GM18861 (cell line): ENCODE measurements at regions not wholly inside any gene's neighbourhood (a gene's known extent, or its start where the extent isn't known, plus 50 kb on each side); places are given as distances from the start of the nearest gene placed in this dataset.
"Not testable (repeated sequence)": the region's sequence is repeated elsewhere in the genome, so short reads cannot be mapped to it uniquely, and the experiment has no call there.

Experiments used
- ATAC-seq: cut with Tn5 transposase; IDR thresholded peaks from one replicate; pipeline ENCODE4 v1.9.1; 2021; ENCODE audit not compliant: unreplicated experiment

DNA sequence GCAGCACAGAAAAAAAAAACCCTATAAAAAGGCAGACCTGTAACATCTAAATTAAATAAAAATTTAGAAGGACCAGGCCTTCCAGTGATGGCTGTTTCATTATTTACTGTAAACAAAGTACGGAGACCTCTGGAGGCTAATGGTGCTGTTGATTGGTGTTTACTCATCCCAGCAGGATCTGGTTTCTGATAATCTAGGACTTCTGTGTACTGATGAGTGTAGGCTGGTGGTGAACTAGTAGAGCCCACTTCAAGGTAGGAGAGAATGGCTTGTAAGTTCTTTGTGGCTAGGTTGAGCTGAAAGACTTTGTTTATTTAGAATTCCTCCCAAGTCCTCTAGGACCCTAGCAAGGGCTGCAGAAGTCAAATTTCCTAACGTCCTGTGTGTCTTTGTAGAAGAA lies 398.1 kb upstream of the PITX2 start:
- no peak for ATAC-seq

DNA sequence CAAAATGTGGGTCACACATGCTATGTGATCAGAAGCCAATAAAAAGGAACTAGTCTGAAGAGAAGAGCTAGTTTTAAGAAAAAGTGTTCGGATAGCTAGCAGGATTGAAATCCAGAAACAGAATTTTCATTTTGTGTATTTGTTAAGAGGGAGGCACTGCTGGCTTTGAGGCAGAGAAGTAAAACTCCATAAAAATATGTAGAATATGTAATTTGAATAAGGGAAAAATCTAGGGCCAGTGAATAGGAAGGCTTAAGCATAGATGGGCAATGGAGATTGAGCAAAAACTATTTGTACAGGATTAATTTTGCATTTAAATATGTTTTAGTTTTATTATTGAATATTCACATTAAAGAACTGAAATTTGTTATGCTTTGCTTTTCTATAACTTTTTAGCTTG lies 399.9 kb upstream of the PITX2 start:
- no peak for ATAC-seq

DNA sequence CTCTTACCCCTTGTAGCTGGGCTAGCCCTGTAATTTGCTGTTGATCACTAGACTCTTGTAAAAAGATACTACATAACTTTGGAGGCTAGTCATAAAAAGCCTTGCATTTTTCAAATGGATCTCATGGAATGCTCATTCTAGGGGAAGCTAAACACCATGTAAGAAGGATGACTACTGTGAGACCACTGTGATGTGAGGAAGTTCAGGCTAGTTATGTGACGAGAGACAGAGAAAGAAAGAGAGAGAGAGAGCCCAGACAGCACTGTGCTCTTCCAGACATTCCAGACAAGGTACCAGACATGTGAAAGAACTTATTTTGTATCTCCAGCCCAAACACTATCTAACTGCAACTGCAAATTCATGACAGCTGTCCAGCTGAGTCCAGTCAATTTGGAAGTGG lies 404.6 kb upstream of the PITX2 start:
- no peak for ATAC-seq

DNA sequence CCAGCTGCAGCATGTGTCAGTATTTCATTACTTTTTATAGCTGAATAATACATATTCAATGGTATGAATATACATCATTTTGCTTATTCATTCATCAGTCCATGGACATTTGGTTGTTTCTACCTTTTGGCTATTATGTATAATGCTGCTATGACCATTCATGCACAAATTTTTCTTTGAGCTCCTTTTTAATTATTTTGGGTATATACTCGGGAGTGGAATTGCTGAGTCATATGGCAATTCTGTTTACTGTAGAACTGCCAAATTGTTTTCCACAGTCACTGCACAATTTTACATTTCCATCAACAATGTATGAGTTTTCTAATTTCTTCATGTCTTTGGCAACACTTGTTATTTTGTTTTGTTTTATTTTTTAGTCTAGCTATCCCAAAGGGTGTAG lies 405.9 kb upstream of the PITX2 start:
- no peak for ATAC-seq

DNA sequence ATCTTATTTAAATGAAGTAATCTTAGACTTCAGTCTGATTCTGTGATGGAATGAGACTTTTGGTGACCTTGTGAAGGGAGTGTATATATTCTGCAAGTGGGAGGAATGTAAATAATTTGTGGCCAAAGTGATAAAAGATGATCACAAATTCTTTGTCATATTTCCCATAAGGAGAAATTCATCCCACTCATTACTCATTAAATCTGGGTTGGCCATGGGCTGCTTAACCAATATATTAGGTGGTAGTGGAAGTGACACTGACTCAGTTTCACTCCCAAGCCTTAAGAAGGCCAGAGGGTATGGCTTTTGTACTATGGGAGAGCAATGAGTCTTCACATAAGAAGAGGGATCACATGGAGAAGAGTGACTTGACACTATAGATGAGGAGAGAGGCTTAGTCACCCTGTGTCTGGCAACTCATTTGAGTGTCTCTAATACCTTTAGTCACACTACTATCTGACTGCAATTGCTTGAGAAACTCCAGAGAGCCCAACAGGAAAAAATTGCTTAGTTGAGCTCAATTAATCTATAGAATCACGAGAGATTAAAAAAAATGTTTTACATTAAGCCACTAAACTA lies 408.2 kb upstream of the PITX2 start:
- no peak for ATAC-seq

DNA sequence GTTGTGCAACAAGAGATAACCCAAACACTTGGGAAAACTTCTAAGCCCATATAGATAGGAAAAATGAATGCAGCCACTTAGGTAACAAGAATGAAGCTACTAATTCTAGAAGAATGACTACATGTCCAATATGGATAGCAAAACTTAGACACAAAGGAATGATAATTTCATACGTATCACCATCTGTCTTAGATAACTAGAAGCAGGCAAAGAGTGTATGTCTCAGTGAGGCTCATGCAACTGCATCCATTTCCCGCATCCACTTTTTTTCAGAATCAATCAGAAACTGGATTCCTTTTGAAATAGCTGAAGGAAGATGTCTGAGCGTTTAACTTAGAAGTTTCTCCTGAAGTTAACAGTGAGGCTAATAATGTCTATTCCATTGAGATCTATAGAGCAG lies 408.7 kb upstream of the PITX2 start:
- ATAC-seq, result no peak

DNA sequence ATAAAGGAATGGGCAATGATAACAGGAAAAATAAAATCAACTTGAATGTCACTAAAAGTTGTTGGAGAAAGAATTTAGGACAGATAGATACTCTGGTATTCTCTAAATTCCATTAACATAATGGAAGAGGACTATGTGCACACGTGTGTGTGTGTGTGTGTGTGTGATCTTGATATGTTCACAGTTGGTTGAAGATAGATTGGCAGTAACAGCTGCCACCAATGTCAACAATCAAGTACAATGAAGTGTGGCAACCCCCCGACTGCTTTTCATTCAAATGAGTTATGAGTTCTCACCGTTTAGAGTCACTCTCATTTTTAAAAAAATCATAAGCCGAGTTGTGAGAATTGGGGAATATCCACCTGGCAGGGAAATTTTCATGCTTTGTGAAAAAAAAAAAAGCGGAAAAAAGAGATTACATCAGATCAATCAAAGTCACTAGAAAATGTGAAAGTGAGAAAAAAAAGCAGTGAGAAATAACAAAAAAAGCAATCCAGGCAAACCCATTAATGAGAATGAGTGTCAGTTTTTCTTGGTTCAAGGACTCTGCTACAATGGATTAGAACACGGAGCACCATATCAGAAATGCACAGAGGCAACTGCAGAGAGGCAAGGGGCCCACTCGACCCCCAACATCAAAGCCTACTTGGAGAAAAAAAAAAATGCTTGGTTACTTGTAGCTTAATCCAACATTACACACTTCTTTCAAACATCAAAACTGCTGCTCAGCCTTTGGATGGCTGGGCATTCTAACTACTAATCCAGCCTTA lies 414.9 kb upstream of the PITX2 start:
- no peak for ATAC-seq

DNA sequence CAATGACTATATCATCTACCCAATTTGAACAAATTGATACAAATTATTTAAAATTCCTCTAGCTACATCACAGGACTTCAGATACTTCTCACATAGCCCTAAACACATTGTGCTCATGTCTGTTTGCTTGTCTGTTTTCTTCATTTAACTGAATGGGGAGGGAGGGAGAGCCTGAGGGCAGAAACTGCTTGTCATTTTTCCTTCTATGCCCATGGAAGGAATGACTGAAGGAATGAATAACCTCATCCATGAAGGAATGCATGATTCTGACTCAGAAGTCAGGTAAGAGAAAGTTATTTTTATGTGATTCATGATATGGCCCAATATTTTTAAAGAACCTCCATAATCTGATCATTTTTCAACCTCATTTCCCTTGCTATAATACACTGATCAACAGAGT lies 418.0 kb upstream of the PITX2 start:
- ATAC-seq, result no peak

DNA sequence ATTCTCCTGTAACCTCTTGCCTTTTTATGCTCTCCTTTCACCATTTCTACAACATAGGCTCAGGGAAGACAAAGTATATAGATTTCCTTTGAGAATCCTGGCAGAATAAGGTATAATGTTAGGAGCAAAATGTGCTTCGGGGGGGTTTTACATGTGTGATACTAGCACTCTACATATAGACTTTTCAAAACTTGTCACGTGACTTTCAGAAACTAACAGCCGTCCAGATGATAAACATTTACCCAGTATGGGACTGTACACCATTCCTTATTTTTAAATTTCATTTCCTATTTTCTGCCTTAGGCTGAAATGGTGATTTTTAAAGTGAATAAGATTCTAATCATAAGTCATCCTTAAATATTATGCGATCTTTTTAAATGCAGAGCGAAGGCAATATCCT lies 420.4 kb upstream of the PITX2 start:
- no peak for ATAC-seq

DNA sequence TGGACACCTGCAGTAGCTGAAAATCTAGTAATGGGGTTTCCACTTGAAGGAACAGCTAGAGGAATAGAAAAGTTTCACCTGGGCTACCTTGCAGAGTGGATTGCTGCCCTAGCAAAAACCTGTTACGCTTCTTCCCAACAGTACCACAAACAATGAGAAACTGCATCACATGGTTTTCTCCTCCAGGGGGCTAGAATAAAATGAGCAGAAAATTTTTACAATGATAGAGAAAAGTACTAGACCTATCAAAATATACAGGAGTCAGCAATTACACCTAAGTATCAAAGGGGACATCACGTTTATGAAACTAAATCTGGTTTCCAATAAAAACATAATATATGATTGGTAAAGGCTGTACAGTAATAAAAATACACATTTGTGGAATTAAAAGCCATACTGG lies 423.1 kb upstream of the PITX2 start:
- ATAC-seq, result no peak

DNA sequence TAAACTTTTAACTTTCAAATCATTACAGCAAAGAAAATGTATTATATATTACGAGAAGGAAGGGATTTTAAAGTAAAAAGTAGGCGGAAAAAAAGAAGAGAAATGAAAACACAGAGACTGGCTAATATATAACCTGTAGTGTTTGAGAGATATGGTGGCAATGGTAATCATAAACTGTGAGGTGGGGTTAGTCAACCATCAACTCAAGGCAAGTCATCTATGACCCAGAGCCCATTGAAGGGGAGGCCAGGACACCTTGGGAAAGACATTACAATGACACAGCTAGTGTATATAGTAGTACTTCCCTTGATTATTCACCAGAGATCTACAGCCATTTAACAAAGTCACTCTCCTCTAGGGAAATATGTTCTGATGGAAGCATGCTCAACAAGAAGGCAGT lies 423.9 kb upstream of the PITX2 start:
- peak; percentile 94 for ATAC-seq

DNA sequence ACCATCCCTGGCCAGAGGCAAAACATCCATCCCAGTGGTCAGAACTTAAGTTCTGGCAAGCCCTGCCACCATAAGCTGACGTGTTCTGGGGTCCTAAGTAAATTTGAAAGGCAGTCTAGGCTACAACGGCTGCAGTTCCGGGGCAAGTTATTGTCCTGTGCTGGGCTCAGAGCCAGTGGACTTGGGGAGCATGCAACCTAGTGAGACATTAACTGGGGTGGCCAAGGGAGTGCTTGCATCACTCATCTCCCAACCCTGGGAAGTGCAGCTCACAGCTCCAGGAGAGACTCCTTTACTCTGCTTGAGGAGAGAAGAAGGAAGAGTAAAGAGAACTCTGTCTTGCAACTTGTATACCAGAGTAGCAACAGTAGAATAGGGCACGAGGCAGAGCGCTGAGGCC lies 425.4 kb upstream of the PITX2 start:
- no peak for ATAC-seq

DNA sequence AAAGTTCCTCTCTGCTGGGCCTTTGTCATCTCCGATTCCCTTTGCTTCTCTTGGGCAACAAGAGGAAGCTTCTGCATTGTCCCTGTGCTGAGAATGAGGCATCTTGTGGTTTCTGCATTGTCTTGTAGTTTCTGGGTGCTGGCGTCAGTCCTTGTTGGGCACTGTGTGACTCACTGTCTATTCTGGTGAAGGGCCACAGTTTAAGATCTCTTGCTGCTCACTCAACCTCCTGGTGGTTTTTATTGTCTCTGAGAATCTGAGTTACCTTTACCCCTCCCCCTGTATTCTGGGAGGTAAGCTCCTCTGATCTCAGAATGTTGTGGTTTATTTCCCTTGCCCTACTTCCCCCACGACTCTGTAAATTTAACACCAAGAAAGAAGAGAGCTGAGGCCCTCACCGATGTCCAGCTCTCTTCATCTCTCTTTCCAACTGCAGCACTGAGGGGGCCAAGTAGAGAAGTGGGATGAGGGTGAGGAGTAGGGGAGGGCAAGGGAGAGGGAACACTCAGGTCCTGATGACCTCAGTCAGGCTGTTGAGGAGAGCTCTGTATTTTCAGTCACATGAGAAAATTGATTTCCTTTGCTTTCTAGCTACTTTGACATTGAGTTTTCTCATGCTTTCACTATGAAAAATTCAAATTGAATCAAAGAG lies 441.6 kb upstream of the PITX2 start:
- ATAC-seq, result no peak

DNA sequence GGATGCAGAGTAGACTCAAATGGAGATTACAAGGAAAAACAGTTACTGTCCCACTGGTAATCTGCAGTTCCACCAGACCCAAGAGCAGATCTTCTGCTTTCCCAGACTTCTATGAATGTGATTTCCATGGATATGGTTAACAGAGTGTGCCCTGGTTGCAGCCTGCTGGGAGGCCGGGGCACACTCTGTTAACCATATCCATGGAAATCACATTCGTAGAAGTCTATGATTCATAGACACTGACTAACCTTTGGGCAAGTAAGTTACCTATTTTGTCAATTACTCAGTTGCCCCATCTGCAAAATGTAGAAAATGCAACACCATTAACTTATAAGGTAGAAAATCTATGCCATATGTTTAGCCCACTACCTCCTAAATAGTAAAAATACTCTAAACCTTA lies 443.1 kb upstream of the PITX2 start:
- no peak for ATAC-seq

DNA sequence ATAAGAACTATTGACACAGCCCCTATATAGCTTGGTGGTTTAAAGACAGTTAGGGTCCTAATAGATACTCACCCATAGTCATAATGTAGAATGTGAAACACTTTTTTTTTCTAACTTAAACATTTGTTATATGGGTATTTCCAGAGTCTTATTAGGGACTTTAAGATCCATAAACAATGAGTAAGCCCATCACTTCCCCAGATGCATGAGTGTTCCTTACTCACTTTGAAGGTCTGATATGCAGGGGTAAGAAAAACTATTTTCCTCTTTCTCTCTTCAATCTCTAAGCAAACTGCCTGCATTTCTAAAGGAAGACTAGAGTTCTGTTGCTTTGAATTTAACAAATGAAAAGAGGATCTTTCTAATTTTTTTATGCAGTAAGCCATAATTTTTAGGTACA lies 443.6 kb upstream of the PITX2 start:
- ATAC-seq, result no peak

DNA sequence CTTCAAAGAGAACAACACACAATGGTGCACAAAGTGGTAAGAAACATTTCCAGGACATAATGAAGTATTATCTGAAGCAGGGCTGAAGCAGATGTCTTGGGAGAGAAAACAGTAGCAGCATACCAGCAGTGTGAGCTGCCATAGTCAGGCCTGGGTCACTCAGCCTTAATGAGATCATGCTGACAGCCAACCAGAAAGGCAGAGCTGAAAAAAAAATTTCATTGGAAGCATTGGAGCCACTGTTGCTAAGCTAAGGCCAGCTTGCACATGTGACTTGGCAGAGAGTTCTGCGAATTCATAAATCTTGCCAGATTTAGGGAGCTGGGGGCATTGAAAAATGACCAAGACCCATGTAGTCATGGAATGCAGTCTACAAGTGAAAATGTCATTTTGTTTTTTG lies 444.0 kb upstream of the PITX2 start:
- ATAC-seq, result no peak

DNA sequence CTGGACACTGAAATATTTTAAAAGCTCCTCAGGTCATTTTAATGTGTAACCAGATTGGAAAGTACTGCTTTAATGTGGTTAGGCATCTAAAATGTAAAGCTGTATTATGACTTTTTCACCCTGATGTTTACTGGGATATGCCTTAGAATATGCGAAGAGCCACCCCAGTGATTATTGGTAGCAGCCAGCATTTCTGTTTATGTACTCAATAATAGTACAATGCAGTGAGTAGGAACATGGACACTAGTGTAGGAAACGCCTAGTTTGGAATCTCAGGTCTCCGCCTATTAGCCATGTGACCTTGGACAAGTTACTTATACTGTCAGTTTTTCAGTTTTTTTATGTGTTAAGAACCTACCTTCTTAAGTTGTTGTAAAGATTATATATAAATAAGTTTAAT lies 446.0 kb upstream of the PITX2 start:
- no peak for ATAC-seq

DNA sequence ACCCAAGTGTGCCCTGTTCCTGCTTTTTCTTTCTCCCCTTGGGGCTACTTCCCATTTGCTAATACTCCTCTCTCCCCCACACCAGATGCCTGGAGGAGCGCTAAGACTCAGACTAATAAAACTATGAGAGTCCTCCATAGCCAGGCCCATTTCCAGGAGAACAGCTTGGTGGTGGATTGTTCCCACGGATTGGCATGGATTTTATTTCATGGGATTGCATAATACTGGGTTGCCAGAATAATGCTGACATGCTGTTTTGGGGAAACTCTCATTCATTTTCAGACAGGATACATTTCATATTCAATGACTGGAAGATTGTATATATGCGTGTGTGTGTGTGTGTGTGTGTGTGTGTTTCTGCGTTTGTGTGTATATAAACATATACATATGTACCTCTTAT lies 447.5 kb upstream of the PITX2 start:
- no peak for ATAC-seq

DNA sequence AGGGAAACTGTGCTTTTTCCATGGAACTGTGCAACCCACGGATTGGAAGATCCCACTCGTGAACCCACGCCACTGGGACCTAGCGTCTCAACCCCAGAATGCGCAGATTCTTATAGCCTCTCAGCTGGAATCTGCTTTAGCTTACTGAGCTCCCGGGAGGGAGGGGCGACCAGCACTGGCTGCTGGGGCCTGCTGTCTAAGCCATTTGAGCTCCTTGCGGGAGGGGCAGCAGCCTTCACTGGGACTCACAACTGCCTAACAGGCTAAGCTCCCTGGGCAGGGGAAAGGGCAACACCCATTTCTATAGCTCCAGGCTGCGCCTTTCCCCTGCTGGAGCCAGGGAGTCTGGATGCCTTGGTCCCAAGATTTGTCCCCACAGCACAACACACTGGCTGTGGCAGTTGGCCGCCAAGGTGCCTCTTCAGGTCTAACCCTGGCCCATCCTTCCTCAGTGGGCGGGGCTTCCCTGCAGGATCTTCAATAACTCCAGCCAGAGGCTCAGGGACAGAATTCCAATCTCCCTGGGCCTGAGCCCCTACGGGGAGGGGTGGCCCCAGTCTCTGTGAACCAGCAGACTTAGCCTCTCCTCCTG lies 451.7 kb upstream of the PITX2 start:
- no peak for ATAC-seq

DNA sequence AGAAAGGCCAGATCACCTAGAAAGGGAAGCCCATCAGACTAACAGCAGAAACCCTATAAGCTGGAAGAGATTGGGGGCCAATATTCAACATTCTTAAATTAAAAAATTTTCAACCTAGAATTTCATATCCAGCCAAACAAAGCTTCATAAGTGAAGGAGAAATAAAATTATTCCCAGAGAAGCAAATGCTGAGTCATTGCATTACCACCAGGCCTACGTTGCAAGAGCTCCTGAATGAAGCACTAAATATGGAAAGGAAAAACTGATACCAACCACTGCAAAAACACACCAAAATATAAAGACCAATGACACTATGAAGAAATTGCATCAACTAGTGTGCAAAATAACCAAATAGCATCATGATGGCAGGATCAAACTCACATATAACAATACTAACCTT lies 453.4 kb upstream of the PITX2 start:
- ATAC-seq, result not testable (repeated sequence)

DNA sequence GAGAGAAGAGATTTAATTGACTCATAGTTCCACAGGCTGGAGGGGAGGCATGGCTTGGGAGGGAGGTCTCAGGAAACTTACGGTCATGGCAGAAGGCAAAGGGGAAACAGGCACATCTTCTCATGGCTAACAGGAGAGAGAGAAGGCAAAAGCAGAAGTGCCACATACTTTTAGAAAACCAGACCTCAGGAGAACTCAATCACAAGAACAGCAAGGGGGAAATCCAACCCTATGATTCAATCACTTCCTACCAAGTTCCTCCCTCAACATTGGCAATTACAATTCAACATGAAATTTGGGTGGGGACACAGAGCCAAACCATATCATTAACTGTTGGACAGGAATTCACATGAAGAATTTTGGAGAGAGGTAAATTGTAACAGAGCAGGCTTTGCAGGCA lies 485.3 kb upstream of the PITX2 start:
- ATAC-seq, result no peak

DNA sequence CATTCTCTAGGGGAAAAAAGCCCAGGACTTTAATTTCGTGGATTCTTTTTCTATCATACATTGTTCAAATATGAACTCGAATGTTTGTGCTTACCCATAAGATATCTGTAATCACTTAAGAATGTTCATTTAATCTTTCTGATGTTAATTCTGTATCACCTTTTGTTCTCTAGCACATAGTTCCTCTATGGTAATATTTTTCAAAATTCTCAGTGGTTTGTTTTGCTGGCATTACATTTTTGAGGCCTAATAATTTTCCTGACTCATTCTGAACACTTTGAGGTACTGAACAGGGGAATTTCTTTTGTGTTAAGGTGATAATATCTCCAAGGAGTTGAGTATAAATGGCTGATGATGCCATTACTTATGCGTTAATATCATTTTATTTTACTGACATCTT lies 490.7 kb upstream of the PITX2 start:
- no peak for ATAC-seq
